Activated CD8-positive, alpha-beta memory T cell treated with anti-CD3 and anti-CD28 coated beads, Interleukin-2, amount 50 U/mL, for 24 hours (primary cell): ENCODE measurements at regions not wholly inside any gene's neighbourhood (a gene's known extent, or its start where the extent isn't known, plus 50 kb on each side); places are given as distances from the start of the nearest gene placed in this dataset.

Experiments
- DNase-seq: peaks from one replicate; pipeline ENCODE4 v3.0.0-alpha.2; 2020; ENCODE audit errors: extremely low read depth

GRCh38 chr11:37072538-37073055 lies 474.6 kb upstream of the RAG2 start:
- DNase-seq, result no peak

- DNase-seq, result no peak
These were observed 452.3 kb upstream of the RAG2 start for GRCh38 chr11:37050311-37050710.

- no peak for DNase-seq
These were observed 442.9 kb upstream of the RAG2 start for GRCh38 chr11:37040921-37041320.

- DNase-seq, result no peak
These were observed 440.9 kb upstream of the RAG2 start for GRCh38 chr11:37038911-37039310.

GRCh38 chr11:37026741-37027140 lies 428.7 kb upstream of the RAG2 start:
- DNase-seq, result no peak

- DNase-seq, result no peak
These were observed 428.3 kb upstream of the RAG2 start for GRCh38 chr11:37026326-37026725.

GRCh38 chr11:37006563-37006962 lies 408.5 kb upstream of the RAG2 start:
- DNase-seq, result no peak

GRCh38 chr11:37002831-37003230 lies 404.8 kb upstream of the RAG2 start:
- no peak for DNase-seq

- no peak for DNase-seq
These were observed 399.6 kb upstream of the RAG2 start for GRCh38 chr11:36997656-36998055.

GRCh38 chr11:36996795-36997194 lies 398.8 kb upstream of the RAG2 start:
- DNase-seq, result no peak

- no peak for DNase-seq
These were observed 396.2 kb upstream of the RAG2 start for GRCh38 chr11:36994208-36994607.

- no peak for DNase-seq
These were observed 390.5 kb upstream of the RAG2 start for GRCh38 chr11:36988556-36988955.

- DNase-seq, result no peak
These were observed 387.5 kb upstream of the RAG2 start for GRCh38 chr11:36985562-36985961.

GRCh38 chr11:36976741-36977140 lies 378.7 kb upstream of the RAG2 start:
- DNase-seq, result no peak

- no peak for DNase-seq
These were observed 376.7 kb upstream of the RAG2 start for GRCh38 chr11:36974771-36975170.

- DNase-seq, result no peak
These were observed 355.9 kb upstream of the RAG2 start for GRCh38 chr11:36953976-36954375.

GRCh38 chr11:36948460-36949127 lies 350.6 kb upstream of the RAG2 start:
- DNase-seq, result no peak

- DNase-seq, result no peak
These were observed 347.3 kb upstream of the RAG2 start for GRCh38 chr11:36945384-36945783.

- no peak for DNase-seq
These were observed 335.4 kb upstream of the RAG2 start for GRCh38 chr11:36933481-36933880.

- no peak for DNase-seq
These were observed 333.1 kb upstream of the RAG2 start for GRCh38 chr11:36931139-36931538.

GRCh38 chr11:36930256-36930655 lies 332.2 kb upstream of the RAG2 start:
- DNase-seq, result no peak

- DNase-seq, result no peak
These were observed 331.4 kb upstream of the RAG2 start for GRCh38 chr11:36929401-36929800.

GRCh38 chr11:36928621-36929020 lies 330.6 kb upstream of the RAG2 start:
- no peak for DNase-seq

GRCh38 chr11:36899800-36900199 lies 301.8 kb upstream of the RAG2 start:
- DNase-seq, result no peak
